Spleen (tissue), 7 donors: ENCODE measurements at regions not wholly inside any gene's neighbourhood (a gene's known extent, or its start where the extent isn't known, plus 50 kb on each side); places are given as distances from the start of the nearest gene placed in this dataset.

Experiments used
- POLR2A ChIP-seq, 3 donors: fragments of 450-650 bp; IDR thresholded peaks; one replicate each; pipeline ENCODE4 v1.5.1; 2017; ENCODE audit warnings: antibody characterized with exemption in 3 of 3, mild to moderate bottlenecking in 1 of 3
- TF ChIP-seq, protein P1 (sequence below), 11 experiments: fragments of 200-600 bp in 7 of 11; fragments of 450-650 bp in 4 of 11; sonication (generic) in 4 of 11; IDR thresholded peaks in 8 of 11; conservative IDR thresholded peaks in 3 of 11; 1 replicate in 7 of 11; 2 replicates in 4 of 11; pipeline versions ENCODE4 v1.4.0 to v1.8.0; 2016 to 2021; ENCODE audit warnings: antibody characterized with exemption in 11 of 11, inconsistent platforms in 4 of 11, mild to moderate bottlenecking in 1 of 11
- donor health status: DM: no; HTN: no; CAD: no; lungs with moderate emphysema.
- donor health status: DM: no; HTN: no; CAD: no.
- donor health status: DM: no; HTN: no; CAD: no.

DNA sequence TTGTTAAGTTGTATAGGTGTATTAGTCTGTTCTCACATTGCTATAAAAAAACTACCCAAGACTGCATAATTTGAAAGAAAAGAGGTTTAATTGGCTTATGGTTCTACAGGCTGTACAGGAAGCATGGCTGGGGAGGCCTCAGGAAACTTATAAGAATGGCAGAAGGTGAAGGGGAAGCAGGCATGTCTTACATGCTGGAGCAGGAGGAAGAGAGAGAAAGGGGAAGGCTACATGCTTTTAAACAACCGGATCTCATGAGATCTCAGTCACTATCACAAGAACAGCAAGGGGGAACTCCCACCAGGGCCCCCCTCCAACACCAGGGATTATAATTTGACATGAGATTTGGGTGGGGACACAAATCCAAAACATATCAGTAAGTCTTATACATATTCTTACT is 60.5 kb upstream of the OR10AD1 start:
- TF ChIP-seq, protein P1, sequence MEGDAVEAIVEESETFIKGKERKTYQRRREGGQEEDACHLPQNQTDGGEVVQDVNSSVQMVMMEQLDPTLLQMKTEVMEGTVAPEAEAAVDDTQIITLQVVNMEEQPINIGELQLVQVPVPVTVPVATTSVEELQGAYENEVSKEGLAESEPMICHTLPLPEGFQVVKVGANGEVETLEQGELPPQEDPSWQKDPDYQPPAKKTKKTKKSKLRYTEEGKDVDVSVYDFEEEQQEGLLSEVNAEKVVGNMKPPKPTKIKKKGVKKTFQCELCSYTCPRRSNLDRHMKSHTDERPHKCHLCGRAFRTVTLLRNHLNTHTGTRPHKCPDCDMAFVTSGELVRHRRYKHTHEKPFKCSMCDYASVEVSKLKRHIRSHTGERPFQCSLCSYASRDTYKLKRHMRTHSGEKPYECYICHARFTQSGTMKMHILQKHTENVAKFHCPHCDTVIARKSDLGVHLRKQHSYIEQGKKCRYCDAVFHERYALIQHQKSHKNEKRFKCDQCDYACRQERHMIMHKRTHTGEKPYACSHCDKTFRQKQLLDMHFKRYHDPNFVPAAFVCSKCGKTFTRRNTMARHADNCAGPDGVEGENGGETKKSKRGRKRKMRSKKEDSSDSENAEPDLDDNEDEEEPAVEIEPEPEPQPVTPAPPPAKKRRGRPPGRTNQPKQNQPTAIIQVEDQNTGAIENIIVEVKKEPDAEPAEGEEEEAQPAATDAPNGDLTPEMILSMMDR (IDR thresholded peaks at IDR 0.05 in 8 of 11, conservative IDR thresholded peaks at IDR 0.05 in 3 of 11), result no peak
- TF ChIP-seq POLR2A (IDR thresholded peaks at IDR 0.05), result no peak
